Neuronal stem cell (in vitro differentiated cells): ENCODE measurements at regions not wholly inside any gene's neighbourhood (a gene's known extent, or its start where the extent isn't known, plus 50 kb on each side); places are given as distances from the start of the nearest gene placed in this dataset.

Source experiments
- DNase-seq: peaks from one replicate; pipeline ENCODE4 v3.0.0-alpha.2; 2013; ENCODE audit warnings: low spot score
- H2AFZ ChIP-seq: one replicate; pipeline ENCODE4 v1.6.1; 2013; ENCODE audit warnings: mild to moderate bottlenecking, low read length, inconsistent platforms
- H2AK5ac ChIP-seq: 2 replicates; pipeline ENCODE4 v1.6.1; 2013; ENCODE audit warnings: low read depth, mild to moderate bottlenecking, inconsistent platforms, low read length, moderate library complexity, mixed read lengths
- H2BK120ac ChIP-seq: 2 replicates; pipeline ENCODE4 v1.6.1; 2013; ENCODE audit warnings: low read depth, mild to moderate bottlenecking, inconsistent platforms, low read length, moderate library complexity, mixed read lengths
- H2BK12ac ChIP-seq: one replicate; pipeline ENCODE4 v1.6.1; 2013; ENCODE audit warnings: low read length, inconsistent platforms
- H2BK15ac ChIP-seq: 2 replicates; pipeline ENCODE4 v1.6.1; 2013; ENCODE audit warnings: mild to moderate bottlenecking, low read length, inconsistent platforms, mixed read lengths
- H2BK5ac ChIP-seq: one replicate; pipeline ENCODE4 v1.6.1; 2013; ENCODE audit warnings: inconsistent platforms, mild to moderate bottlenecking, low read length, moderate library complexity
- H3K14ac ChIP-seq: one replicate; pipeline ENCODE4 v1.6.1; 2013; ENCODE audit warnings: low read length, inconsistent platforms
- H3K18ac ChIP-seq: 2 replicates; pipeline ENCODE4 v1.6.1; 2013; ENCODE audit warnings: low read length, inconsistent platforms
- H3K23ac ChIP-seq: 2 replicates; pipeline ENCODE4 v1.6.1; 2013; ENCODE audit warnings: low read depth, mild to moderate bottlenecking, mixed read lengths, low read length, inconsistent platforms; ENCODE audit not compliant: poor library complexity
- H3K27ac ChIP-seq: replicated peaks from 3 replicates; pipeline ENCODE4 v1.5.1; 2013; ENCODE audit warnings: low read length, inconsistent platforms
- H3K27me3 ChIP-seq, 3 experiments: 2 replicates each; pipeline ENCODE4 v1.6.1; 2013; ENCODE audit warnings: low read length in 3 of 3, mild to moderate bottlenecking in 2 of 3, inconsistent platforms in 1 of 3, low read depth in 1 of 3, mixed read lengths in 1 of 3, moderate library complexity in 1 of 3; ENCODE audit not compliant: control insufficient read depth in 3 of 3, insufficient read depth in 3 of 3
- H3K36me3 ChIP-seq, 2 donors: replicated peaks in 1 of 2; 2 replicates each; pipeline ENCODE4 v1.6.1; 2013; ENCODE audit warnings: low read length in 2 of 2; ENCODE audit not compliant: control insufficient read depth in 2 of 2, insufficient read depth in 2 of 2
- H3K4ac ChIP-seq: 2 replicates; pipeline ENCODE4 v1.6.1; 2013; ENCODE audit warnings: inconsistent platforms, mild to moderate bottlenecking, low read length, moderate library complexity
- H3K4me1 ChIP-seq, 2 donors: 1 replicate in 1 of 2; 2 replicates in 1 of 2; pipeline ENCODE4 v1.6.1; 2013; ENCODE audit warnings: low read length in 2 of 2, low read depth in 1 of 2; ENCODE audit not compliant: control insufficient read depth in 2 of 2, insufficient read depth in 1 of 2
- H3K4me2 ChIP-seq: one replicate; pipeline ENCODE4 v1.6.1; 2013; ENCODE audit warnings: mild to moderate bottlenecking, low read length, inconsistent platforms; ENCODE audit not compliant: insufficient read depth, poor library complexity, severe bottlenecking
- H3K4me3 ChIP-seq, 2 donors: 2 replicates each; pipeline ENCODE4 v1.5.1; 2013; ENCODE audit warnings: low read length in 2 of 2, mild to moderate bottlenecking in 2 of 2, inconsistent platforms in 1 of 2, moderate library complexity in 1 of 2
- H3K79me1 ChIP-seq: one replicate; pipeline ENCODE4 v1.6.1; 2013; ENCODE audit warnings: low read depth, mild to moderate bottlenecking, inconsistent platforms, low read length, moderate library complexity
- H3K9ac ChIP-seq: one replicate; pipeline ENCODE4 v1.6.1; 2013; ENCODE audit warnings: mild to moderate bottlenecking, low read depth, low read length, inconsistent platforms; ENCODE audit not compliant: poor library complexity
- H3K9me3 ChIP-seq, 2 donors: replicated peaks in 1 of 2; 2 replicates each; pipeline versions ENCODE3 to v1.6.1; 2013; ENCODE audit warnings: low read length in 2 of 2, mild to moderate bottlenecking in 2 of 2, inconsistent platforms in 1 of 2, low read depth in 1 of 2, mixed read lengths in 1 of 2, moderate library complexity in 1 of 2; ENCODE audit not compliant: control insufficient read depth in 2 of 2, insufficient read depth in 1 of 2
- H4K8ac ChIP-seq: one replicate; pipeline ENCODE4 v1.6.1; 2013; ENCODE audit warnings: low read depth, mild to moderate bottlenecking, inconsistent platforms, low read length, moderate library complexity
- H4K91ac ChIP-seq: one replicate; pipeline ENCODE4 v1.6.1; 2013; ENCODE audit warnings: low read length, low read depth, mild to moderate bottlenecking, inconsistent platforms; ENCODE audit not compliant: poor library complexity
- WGBS, 2 donors: extraction: QIAGEN DNeasy Blood & Tissue Kit; methylation state at CpG; one replicate each; pipeline ENCODE4 v1.1.7; 2013; ENCODE audit warnings: missing lambda C conversion rate in 2 of 2, mixed read lengths in 1 of 2; ENCODE audit not compliant: insufficient read length in 2 of 2, insufficient replicate concordance in 1 of 2; ENCODE audit errors: extremely low coverage in 2 of 2; 5-methylcytosine and 5-hydroxymethylcytosine counted together

DNA sequence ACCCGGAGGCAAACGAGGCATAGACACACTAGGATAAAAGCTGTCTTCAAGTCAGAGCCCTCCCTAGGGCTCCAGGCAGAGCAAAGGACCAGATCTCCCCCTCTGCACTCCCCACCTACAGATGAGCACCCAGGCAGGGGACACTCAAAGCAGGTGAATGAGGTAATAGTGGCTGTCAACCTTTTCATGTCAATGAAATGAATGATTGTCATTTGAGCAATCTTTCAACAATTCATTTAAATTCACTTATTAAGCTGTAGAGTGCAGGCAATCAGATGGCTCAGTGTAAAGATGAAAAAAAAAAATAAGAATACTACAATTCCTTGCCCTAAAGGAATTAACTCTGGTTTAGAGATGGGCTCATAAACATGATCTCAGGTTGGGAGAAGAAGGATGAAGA, 427.8 kb upstream of the ISX start:
- DNase-seq = no peak
- Histone ChIP-seq H4K8ac (no peak overlapping the region), H3K4me1 (no peaks in the 10 kb centered on the region), H3K23ac (no peak overlapping the region), H2BK12ac (no peak overlapping the region), H4K91ac (no peak overlapping the region), H2AFZ (no peak overlapping the region), H2BK15ac (no peak overlapping the region), H3K27me3 (no peaks in the 10 kb centered on the region), H3K4me2 (no peak overlapping the region), H3K18ac (no peak overlapping the region), H3K4me3 (no peak overlapping the region), H2BK120ac (no peak overlapping the region), H3K4ac (no peak overlapping the region), H3K14ac (no peak overlapping the region), H3K9ac (no peak overlapping the region), H2AK5ac (no peak overlapping the region), H3K27ac (no peak overlapping the region), H3K36me3 (no peaks in the 10 kb centered on the region), H2BK5ac (no peak overlapping the region), H3K9me3 (no peaks in the 10 kb centered on the region), H3K79me1 (no peaks in the 10 kb centered on the region)
- no CpG with 5 or more reads among the region's 2 CpGs for WGBS, 2 donors

DNA sequence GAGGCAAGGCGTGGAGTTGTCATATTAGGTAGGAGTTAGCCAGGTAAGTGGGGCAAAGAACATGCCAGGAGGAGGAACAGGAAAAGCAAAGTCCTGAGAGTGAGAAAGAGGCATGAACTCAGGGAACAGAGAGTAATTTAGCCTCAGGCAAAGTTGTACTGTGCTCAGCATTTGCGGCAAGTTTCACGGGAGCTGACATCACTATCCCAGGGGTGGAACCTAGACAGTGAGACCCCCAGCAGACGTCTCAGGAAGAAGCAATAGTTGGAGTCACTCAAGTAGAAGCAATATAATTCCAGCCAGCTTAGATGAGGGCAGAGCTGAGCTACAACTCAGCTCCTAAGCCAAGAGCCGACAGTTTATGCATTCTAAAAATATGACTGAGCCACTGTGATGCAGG, 426.0 kb upstream of the ISX start:
- Histone ChIP-seq H3K4me3 (no peak overlapping the region), H2AK5ac (no peak overlapping the region), H3K14ac (no peak overlapping the region), H3K27ac (no peak overlapping the region), H3K18ac (no peak overlapping the region), H3K4ac (no peak overlapping the region), H2AFZ (no peak overlapping the region), H3K36me3 (no peaks in the 10 kb centered on the region), H2BK120ac (no peak overlapping the region), H3K79me1 (no peaks in the 10 kb centered on the region), H2BK5ac (no peak overlapping the region), H4K91ac (no peak overlapping the region), H2BK15ac (no peak overlapping the region), H2BK12ac (no peak overlapping the region), H4K8ac (no peak overlapping the region), H3K4me1 (peaks cover 0 to under 1% of the 10 kb centered on the region in 2 donors), H3K9me3 (no peaks in the 10 kb centered on the region), H3K23ac (no peak overlapping the region), H3K9ac (no peak overlapping the region), H3K27me3 (no peaks in the 10 kb centered on the region), H3K4me2 (no peak overlapping the region)
- DNase-seq = no peak
- WGBS, 2 donors = no CpG with 5 or more reads among the region's 5 CpGs

GRCh38 chr22:34645375-34645774, 420.6 kb upstream of the ISX start:
- Histone ChIP-seq H3K27ac (no peak overlapping the region), H3K4me1 (peaks cover 0 to 1% of the 10 kb centered on the region in 2 donors), H3K36me3 (no peaks in the 10 kb centered on the region), H3K23ac (no peak overlapping the region), H3K27me3 (no peaks in the 10 kb centered on the region), H3K14ac (no peak overlapping the region), H2BK120ac (no peak overlapping the region), H4K91ac (no peak overlapping the region), H2AFZ (no peak overlapping the region), H3K4me3 (no peak overlapping the region), H3K4me2 (no peak overlapping the region), H2BK15ac (no peak overlapping the region), H3K79me1 (no peaks in the 10 kb centered on the region), H4K8ac (no peak overlapping the region), H3K9ac (no peak overlapping the region), H2AK5ac (no peak overlapping the region), H3K18ac (no peak overlapping the region), H3K4ac (no peak overlapping the region), H3K9me3 (no peaks in the 10 kb centered on the region), H2BK5ac (no peak overlapping the region), H2BK12ac (no peak overlapping the region)
- DNase-seq = no peak
- no CpG with 5 or more reads among the region's 6 CpGs for WGBS, 2 donors

GRCh38 chr22:34669001-34669400, 397.0 kb upstream of the ISX start:
- no peak overlapping the region for H3K27ac ChIP-seq

More at GRCh38 chr22:34669001-34669400, 397.0 kb upstream of the ISX start:
- Histone ChIP-seq H3K14ac (no peak overlapping the region), H2BK5ac (no peak overlapping the region), H3K36me3 (no peaks in the 10 kb centered on the region), H3K9me3 (no peaks in the 10 kb centered on the region), H2AK5ac (no peak overlapping the region), H2BK12ac (no peak overlapping the region), H3K4me2 (no peak overlapping the region), H3K79me1 (no peaks in the 10 kb centered on the region), H3K4me1 (no peaks in the 10 kb centered on the region), H3K27me3 (no peaks in the 10 kb centered on the region), H3K4ac (no peak overlapping the region), H3K18ac (no peak overlapping the region), H4K8ac (no peak overlapping the region), H3K9ac (no peak overlapping the region), H3K23ac (no peak overlapping the region), H2BK15ac (no peak overlapping the region), H2BK120ac (no peak overlapping the region), H4K91ac (no peak overlapping the region), H3K4me3 (no peak overlapping the region), H2AFZ (no peak overlapping the region)
- WGBS, 2 donors = no CpG with 5 or more reads among the region's 1 CpG
- DNase-seq = no peak
